Thyroid gland (tissue), 4 donors: ENCODE measurements at regions not wholly inside any gene's neighbourhood (a gene's known extent, or its start where the extent isn't known, plus 50 kb on each side); places are given as distances from the start of the nearest gene placed in this dataset.

Source experiments
- DNase-seq, 2 donors: peaks; one replicate each; pipeline ENCODE4 v3.0.0-alpha.2; 2019
- H3K27ac ChIP-seq, 3 donors: fragments of 200-600 bp; sonication (generic); 1 replicate in 2 of 3; 2 replicates in 1 of 3; pipeline ENCODE4 v1.5.1; 2016 to 2019; ENCODE audit warnings: mild to moderate bottlenecking in 1 of 3, moderate library complexity in 1 of 3
- H3K27me3 ChIP-seq: fragments of 200-600 bp; sonication (generic); one replicate; pipeline ENCODE4 v1.5.1; 2019
- H3K36me3 ChIP-seq, 2 donors: fragments of 200-600 bp; sonication (generic); one replicate each; pipeline ENCODE4 v1.5.1; 2016 to 2019
- H3K4me1 ChIP-seq, 2 donors: fragments of 200-600 bp; sonication (generic); one replicate each; pipeline ENCODE4 v1.5.1; 2017 to 2019
- H3K4me3 ChIP-seq, 3 donors: fragments of 200-600 bp; sonication (generic); replicated peaks in 1 of 3; 1 replicate in 2 of 3; 2 replicates in 1 of 3; pipeline ENCODE4 v1.5.1; 2016; ENCODE audit warnings: mild to moderate bottlenecking in 1 of 3
- H3K9me3 ChIP-seq: fragments of 200-600 bp; sonication (generic); one replicate; pipeline ENCODE4 v1.5.1; 2017
- POLR2A ChIP-seq, 2 donors: fragments of 450-650 bp; IDR thresholded peaks; one replicate each; pipeline ENCODE4 v1.6.1; 2017; ENCODE audit warnings: antibody characterized with exemption in 2 of 2, mild to moderate bottlenecking in 2 of 2, moderate library complexity in 1 of 2
- WGBS, 2 donors: methylation state at CpG; one replicate each; pipeline ENCODE4 v1.1.5; 2017; 5-methylcytosine and 5-hydroxymethylcytosine counted together
- intact Hi-C: fragments of 100-400 bp; cut with DNase I; formaldehyde crosslinking; loops from one replicate; pipeline ENCODE4 v1.15.1; 2023
- TF ChIP-seq, protein P1 (sequence below), 6 experiments: fragments of 200-600 bp in 3 of 6; fragments of 450-650 bp in 3 of 6; sonication (generic) in 3 of 6; IDR thresholded peaks; one replicate each; pipeline ENCODE4 v1.5.1; 2016 to 2019; ENCODE audit warnings: antibody characterized with exemption in 6 of 6, mild to moderate bottlenecking in 2 of 6, inconsistent platforms in 1 of 6, moderate library complexity in 1 of 6

DNA sequence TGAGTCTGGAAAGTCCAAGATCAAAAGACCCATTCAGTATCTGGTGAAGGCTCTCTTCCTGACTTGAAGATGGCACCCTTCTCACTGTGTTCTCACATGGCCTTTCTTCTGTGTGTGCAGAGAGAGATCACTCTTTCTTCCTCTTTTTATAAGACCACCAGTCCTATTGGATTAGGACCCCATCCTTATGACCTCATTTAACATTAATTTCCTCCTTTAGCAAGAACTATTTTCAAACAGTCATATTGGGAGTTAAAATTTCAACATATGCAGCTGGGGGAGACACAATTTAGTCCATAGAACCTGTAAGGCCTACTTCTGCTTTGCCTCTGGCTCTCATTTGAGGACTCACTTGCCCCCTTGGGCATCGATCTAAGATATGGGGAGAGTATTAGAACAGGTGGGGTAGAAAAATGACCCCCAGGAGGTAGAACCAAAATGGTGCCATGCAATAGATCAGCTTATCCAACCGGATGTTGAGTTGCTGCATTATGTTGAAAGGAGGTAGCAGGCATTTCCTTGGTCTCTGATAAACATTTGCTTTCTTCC, 78.4 kb upstream of the ATXN1 start:
- no peaks in the 10 kb centered on the region for H3K9me3 ChIP-seq
- H3K36me3 ChIP-seq: no peaks in the 10 kb centered on the region
- DNase-seq: no peak
- H3K27ac ChIP-seq: no peak overlapping the region
- peaks cover 0 to 5% of the 10 kb centered on the region in 2 donors for H3K4me1 ChIP-seq
- H3K27me3 ChIP-seq: no peaks in the 10 kb centered on the region
- no peak overlapping the region for H3K4me3 ChIP-seq
- TF ChIP-seq, protein P1, sequence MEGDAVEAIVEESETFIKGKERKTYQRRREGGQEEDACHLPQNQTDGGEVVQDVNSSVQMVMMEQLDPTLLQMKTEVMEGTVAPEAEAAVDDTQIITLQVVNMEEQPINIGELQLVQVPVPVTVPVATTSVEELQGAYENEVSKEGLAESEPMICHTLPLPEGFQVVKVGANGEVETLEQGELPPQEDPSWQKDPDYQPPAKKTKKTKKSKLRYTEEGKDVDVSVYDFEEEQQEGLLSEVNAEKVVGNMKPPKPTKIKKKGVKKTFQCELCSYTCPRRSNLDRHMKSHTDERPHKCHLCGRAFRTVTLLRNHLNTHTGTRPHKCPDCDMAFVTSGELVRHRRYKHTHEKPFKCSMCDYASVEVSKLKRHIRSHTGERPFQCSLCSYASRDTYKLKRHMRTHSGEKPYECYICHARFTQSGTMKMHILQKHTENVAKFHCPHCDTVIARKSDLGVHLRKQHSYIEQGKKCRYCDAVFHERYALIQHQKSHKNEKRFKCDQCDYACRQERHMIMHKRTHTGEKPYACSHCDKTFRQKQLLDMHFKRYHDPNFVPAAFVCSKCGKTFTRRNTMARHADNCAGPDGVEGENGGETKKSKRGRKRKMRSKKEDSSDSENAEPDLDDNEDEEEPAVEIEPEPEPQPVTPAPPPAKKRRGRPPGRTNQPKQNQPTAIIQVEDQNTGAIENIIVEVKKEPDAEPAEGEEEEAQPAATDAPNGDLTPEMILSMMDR (IDR thresholded peaks at IDR 0.05): no peak
- no peak for TF ChIP-seq POLR2A (IDR thresholded peaks at IDR 0.05)
- 95 to 96% methylated on average over 2 of the region's 2 CpGs for WGBS, 2 donors
- intact Hi-C loops: no loop called here

- Histone ChIP-seq H3K27me3 (no peaks in the 10 kb centered on the region), H3K4me3 (no peak overlapping the region), H3K9me3 (no peaks in the 10 kb centered on the region), H3K4me1 (peaks cover 0 to 5% of the 10 kb centered on the region in 2 donors), H3K27ac (no peak overlapping the region), H3K36me3 (no peaks in the 10 kb centered on the region)
- WGBS, 2 donors: 88 to 92% methylated on average over 6 of the region's 6 CpGs
- no peak for DNase-seq
- TF ChIP-seq POLR2A (IDR thresholded peaks at IDR 0.05): no peak
- TF ChIP-seq, protein P1 (IDR thresholded peaks at IDR 0.05): no peak
- intact Hi-C loops: no loop called here
Observed at GRCh38 chr6:16837217-16837972, 76.1 kb upstream of the ATXN1 start.

DNA sequence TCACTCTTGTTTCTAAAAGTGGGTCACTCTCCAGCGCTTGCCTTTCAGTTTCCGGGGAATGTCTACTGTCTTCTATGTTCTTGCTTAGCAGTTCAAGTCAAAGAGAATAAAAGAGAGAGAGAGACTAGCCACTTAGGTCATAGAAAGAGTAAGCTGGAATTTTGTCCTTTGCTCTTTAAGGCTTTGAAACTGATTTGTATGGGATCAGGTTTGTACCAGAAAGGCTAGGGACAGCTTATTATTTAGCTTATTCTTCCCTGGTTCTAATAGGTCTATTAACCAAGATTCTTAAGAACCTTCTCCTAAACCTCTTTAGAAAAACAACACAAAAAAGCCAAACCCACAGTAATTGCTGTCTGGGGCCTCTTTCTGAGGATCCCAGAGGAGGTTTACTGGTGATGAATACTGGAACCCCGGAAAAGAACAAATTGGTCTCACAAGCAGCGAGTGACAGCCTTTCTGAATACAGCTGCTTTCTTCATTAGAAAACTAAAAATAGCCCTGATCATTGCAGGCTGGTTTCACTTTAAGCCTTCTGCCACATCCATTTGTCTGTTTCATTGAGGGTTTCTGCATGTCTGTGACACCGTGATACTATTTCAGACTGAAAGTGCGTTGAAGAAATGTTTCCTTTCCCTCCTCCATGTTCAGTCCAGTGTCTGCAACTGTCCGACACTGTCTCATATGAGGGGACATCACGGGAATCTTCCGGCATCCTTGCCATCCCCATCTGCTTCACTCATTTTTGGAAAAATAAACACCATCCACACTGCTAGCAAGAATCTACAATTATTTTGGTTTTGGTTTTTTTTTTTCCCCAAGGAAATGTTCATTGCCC, 75.1 kb upstream of the ATXN1 start:
- TF ChIP-seq POLR2A (IDR thresholded peaks at IDR 0.05): no peak
- TF ChIP-seq, protein P1 (IDR thresholded peaks at IDR 0.05): no peak
- Histone ChIP-seq H3K4me1 (peaks cover 0 to 5% of the 10 kb centered on the region in 2 donors), H3K27me3 (no peaks in the 10 kb centered on the region), H3K9me3 (no peaks in the 10 kb centered on the region), H3K27ac (no peak overlapping the region), H3K36me3 (no peaks in the 10 kb centered on the region), H3K4me3 (no peak overlapping the region)
- no peak for DNase-seq
- intact Hi-C loops: no loop called here
- 66% methylated on average over 9 of the region's 9 CpGs for WGBS, 2 donors

DNA sequence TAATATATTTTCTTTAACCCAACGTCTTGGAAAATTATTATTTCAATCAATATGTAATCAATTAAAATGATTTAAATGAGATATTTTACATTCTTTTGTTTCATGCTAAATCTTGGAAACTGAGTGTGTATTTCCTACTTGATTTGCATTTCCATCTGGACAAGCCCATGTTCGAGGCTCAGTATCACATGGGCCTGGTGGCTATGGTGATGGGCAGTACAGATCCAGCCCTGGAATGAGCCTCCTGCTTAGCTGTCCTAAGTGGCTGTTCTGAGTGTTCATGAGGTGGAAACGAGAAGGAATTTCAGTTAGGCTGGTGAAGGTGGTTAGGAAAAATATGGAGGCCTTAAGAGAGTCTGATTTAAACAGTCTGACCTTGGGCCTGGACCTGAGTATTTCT, 73.0 kb upstream of the ATXN1 start:
- WGBS, 2 donors: 62 to 65% methylated on average over 3 of the region's 3 CpGs
- Histone ChIP-seq H3K27ac (no peak overlapping the region), H3K4me3 (no peak overlapping the region), H3K27me3 (no peaks in the 10 kb centered on the region), H3K36me3 (no peaks in the 10 kb centered on the region), H3K4me1 (no peaks in the 10 kb centered on the region), H3K9me3 (no peaks in the 10 kb centered on the region)
- no peak for TF ChIP-seq POLR2A (IDR thresholded peaks at IDR 0.05)
- TF ChIP-seq, protein P1 (IDR thresholded peaks at IDR 0.05): no peak
- DNase-seq: no peak
- intact Hi-C loops: no loop called here

- H3K27me3 ChIP-seq: no peaks in the 10 kb centered on the region
- no peak for DNase-seq
- H3K4me3 ChIP-seq: no peak overlapping the region
- H3K27ac ChIP-seq: no peak overlapping the region
- no peaks in the 10 kb centered on the region for H3K36me3 ChIP-seq
- TF ChIP-seq, protein P1 (IDR thresholded peaks at IDR 0.05): no peak
- TF ChIP-seq POLR2A (IDR thresholded peaks at IDR 0.05): no peak
- H3K9me3 ChIP-seq: no peaks in the 10 kb centered on the region
- intact Hi-C loops: no loop called here
- 70 to 85% methylated on average over 6 of the region's 6 CpGs for WGBS, 2 donors
- no peaks in the 10 kb centered on the region for H3K4me1 ChIP-seq
Observed at GRCh38 chr6:16832721-16833120, 71.5 kb upstream of the ATXN1 start.
